ENCODE measurements at regions not wholly inside any gene's neighbourhood (a gene's known extent, or its start where the extent isn't known, plus 50 kb on each side); places are given as distances from the start of the nearest gene placed in this dataset.

GRCh38 chr2:45307147-45307546 lies 297.9 kb upstream of the SIX2 start:
- TF ChIP-seq CTCF (IDR thresholded peaks at IDR 0.05 in 8 of 11, conservative IDR thresholded peaks at IDR 0.05 in 3 of 11): no peak
- no peak for TF ChIP-seq POLR2A (IDR thresholded peaks at IDR 0.05)

All from spleen (tissue), 7 donors.